ACC112 (cell line): ENCODE measurements at regions not wholly inside any gene's neighbourhood (a gene's known extent, or its start where the extent isn't known, plus 50 kb on each side); places are given as distances from the start of the nearest gene placed in this dataset.

Experiments
- H2AFZ ChIP-seq: fragments of 200-600 bp; sonication (generic); one replicate; pipeline ENCODE4 v1.6.0; 2017; ENCODE audit warnings: antibody characterized with exemption, low read length; ENCODE audit not compliant: unreplicated experiment
- H3K27ac ChIP-seq: fragments of 200-600 bp; sonication (generic); 2 replicates; pipeline ENCODE4 v1.5.1; 2014; ENCODE audit warnings: low read depth, mild to moderate bottlenecking, antibody characterized with exemption, low read length, moderate library complexity
- H3K27me3 ChIP-seq: fragments of 200-600 bp; sonication (generic); 2 replicates; pipeline ENCODE4 v1.6.1; 2014; ENCODE audit warnings: mild to moderate bottlenecking, antibody characterized with exemption, low read length, moderate library complexity, mixed read lengths; ENCODE audit not compliant: insufficient read depth
- H3K36me3 ChIP-seq: fragments of 200-600 bp; sonication (generic); 2 replicates; pipeline ENCODE4 v1.6.1; 2016; ENCODE audit warnings: mild to moderate bottlenecking, antibody characterized with exemption, low read length, moderate library complexity, mixed read lengths; ENCODE audit not compliant: insufficient read depth
- H3K4me1 ChIP-seq: fragments of 200-600 bp; sonication (generic); one replicate; pipeline ENCODE4 v1.6.1; 2016; ENCODE audit warnings: low read length, mixed read lengths; ENCODE audit not compliant: insufficient read depth, unreplicated experiment, control insufficient read depth
- H3K4me3 ChIP-seq: fragments of 200-600 bp; sonication (generic); 2 replicates; pipeline ENCODE4 v1.5.1; 2014; ENCODE audit warnings: mild to moderate bottlenecking, low read depth, low read length
- H3K79me2 ChIP-seq: fragments of 200-600 bp; sonication (generic); one replicate; pipeline ENCODE4 v1.6.0; 2016; ENCODE audit warnings: low read length; ENCODE audit not compliant: control insufficient read depth, unreplicated experiment, insufficient read depth

- no peaks in the 10 kb centered on the region for H3K79me2 ChIP-seq
- H3K4me1 ChIP-seq = peaks cover 3% of the 10 kb centered on the region
- H3K36me3 ChIP-seq = 0 out of 2 replicates have a peak, but pooled peaks cover 3% of the 10 kb centered on the region
- no peak overlapping the region for H3K4me3 ChIP-seq
- H2AFZ ChIP-seq = no peak overlapping the region
- no peak overlapping the region for H3K27ac ChIP-seq
- H3K27me3 ChIP-seq = no peaks in the 10 kb centered on the region
These were observed 270.6 kb upstream of the BMP2 start for GRCh38 chr20:6496874-6497273.

- H3K27me3 ChIP-seq = no peaks in the 10 kb centered on the region
- no peak overlapping the region for H3K4me3 ChIP-seq
- H3K79me2 ChIP-seq = no peaks in the 10 kb centered on the region
- H3K36me3 ChIP-seq = 0 out of 2 replicates have a peak, but pooled peaks cover 3% of the 10 kb centered on the region
- peaks cover 2% of the 10 kb centered on the region for H3K4me1 ChIP-seq
- no peak overlapping the region for H2AFZ ChIP-seq
- no peak overlapping the region for H3K27ac ChIP-seq
These were observed 271.6 kb upstream of the BMP2 start for GRCh38 chr20:6495907-6496306.

GRCh38 chr20:6492271-6493055 is 275.0 kb upstream of the BMP2 start:
- Histone ChIP-seq H2AFZ (no peak overlapping the region), H3K27me3 (no peaks in the 10 kb centered on the region), H3K4me3 (no peak overlapping the region), H3K79me2 (no peaks in the 10 kb centered on the region), H3K4me1 (no peaks in the 10 kb centered on the region), H3K36me3 (no peaks in the 10 kb centered on the region), H3K27ac (no peak overlapping the region)

- H3K27ac ChIP-seq = no peak overlapping the region
- H3K4me1 ChIP-seq = no peaks in the 10 kb centered on the region
- no peaks in the 10 kb centered on the region for H3K27me3 ChIP-seq
- H3K79me2 ChIP-seq = no peaks in the 10 kb centered on the region
- no peaks in the 10 kb centered on the region for H3K36me3 ChIP-seq
- H2AFZ ChIP-seq = no peak overlapping the region
- H3K4me3 ChIP-seq = no peak overlapping the region
These were observed 276.6 kb upstream of the BMP2 start for GRCh38 chr20:6490849-6491248.

GRCh38 chr20:6489361-6490171 is 277.9 kb upstream of the BMP2 start:
- H3K4me3 ChIP-seq = no peak overlapping the region
- no peak overlapping the region for H3K27ac ChIP-seq
- no peaks in the 10 kb centered on the region for H3K36me3 ChIP-seq
- H3K4me1 ChIP-seq = no peaks in the 10 kb centered on the region
- no peaks in the 10 kb centered on the region for H3K79me2 ChIP-seq
- H3K27me3 ChIP-seq = no peaks in the 10 kb centered on the region
- no peak overlapping the region for H2AFZ ChIP-seq

- no peaks in the 10 kb centered on the region for H3K27me3 ChIP-seq
- no peaks in the 10 kb centered on the region for H3K36me3 ChIP-seq
- H3K27ac ChIP-seq = no peak overlapping the region
- H3K4me1 ChIP-seq = no peaks in the 10 kb centered on the region
- no peak overlapping the region for H2AFZ ChIP-seq
- no peak overlapping the region for H3K4me3 ChIP-seq
- no peaks in the 10 kb centered on the region for H3K79me2 ChIP-seq
These were observed 282.1 kb upstream of the BMP2 start for GRCh38 chr20:6485351-6485750.

- no peak overlapping the region for H2AFZ ChIP-seq
- H3K4me1 ChIP-seq = no peaks in the 10 kb centered on the region
- no peak overlapping the region for H3K27ac ChIP-seq
- H3K27me3 ChIP-seq = no peaks in the 10 kb centered on the region
- no peaks in the 10 kb centered on the region for H3K79me2 ChIP-seq
- no peak overlapping the region for H3K4me3 ChIP-seq
- no peaks in the 10 kb centered on the region for H3K36me3 ChIP-seq
These were observed 283.8 kb upstream of the BMP2 start for GRCh38 chr20:6483727-6484126.

GRCh38 chr20:6482486-6482885 is 285.0 kb upstream of the BMP2 start:
- Histone ChIP-seq H2AFZ (no peak overlapping the region), H3K36me3 (no peaks in the 10 kb centered on the region), H3K4me3 (no peak overlapping the region), H3K27ac (no peak overlapping the region), H3K4me1 (no peaks in the 10 kb centered on the region), H3K27me3 (no peaks in the 10 kb centered on the region), H3K79me2 (no peaks in the 10 kb centered on the region)

- Histone ChIP-seq H3K79me2 (no peaks in the 10 kb centered on the region), H3K27ac (no peak overlapping the region), H3K27me3 (no peaks in the 10 kb centered on the region), H3K4me3 (no peak overlapping the region), H3K36me3 (no peaks in the 10 kb centered on the region), H2AFZ (no peak overlapping the region), H3K4me1 (no peaks in the 10 kb centered on the region)
These were observed 286.9 kb upstream of the BMP2 start for GRCh38 chr20:6480328-6481200.

GRCh38 chr20:6473197-6473596 is 294.3 kb upstream of the BMP2 start:
- Histone ChIP-seq H3K36me3 (no peaks in the 10 kb centered on the region), H3K27ac (no peak overlapping the region), H3K4me1 (no peaks in the 10 kb centered on the region), H2AFZ (no peak overlapping the region), H3K4me3 (no peak overlapping the region), H3K79me2 (no peaks in the 10 kb centered on the region), H3K27me3 (no peaks in the 10 kb centered on the region)
